Hepatocyte (in vitro differentiated cells): ENCODE measurements at regions not wholly inside any gene's neighbourhood (a gene's known extent, or its start where the extent isn't known, plus 50 kb on each side); places are given as distances from the start of the nearest gene placed in this dataset.
A peak's percentile ranks its signal among the peaks of the same experiment; 100 is the strongest.

ENCODE experiments used
- DNase-seq: peaks from one replicate; pipeline ENCODE4 v3.0.0-alpha.2; 2016; ENCODE audit warnings: low spot score
- H2AFZ ChIP-seq: fragments of 200-600 bp; sonication (generic); 2 replicates; pipeline ENCODE4 v1.6.0; 2016; ENCODE audit warnings: antibody characterized with exemption, mild to moderate bottlenecking
- H3K27ac ChIP-seq: fragments of 200-600 bp; sonication (generic); 2 replicates; pipeline ENCODE4 v1.5.1; 2016; ENCODE audit warnings: mild to moderate bottlenecking
- H3K27me3 ChIP-seq: fragments of 200-600 bp; sonication (generic); 2 replicates; pipeline ENCODE4 v1.6.1; 2016
- H3K36me3 ChIP-seq: fragments of 200-600 bp; sonication (generic); replicated peaks from 2 replicates; pipeline ENCODE4 v1.5.1; 2016; ENCODE audit warnings: low read depth; ENCODE audit not compliant: insufficient read depth
- H3K4me1 ChIP-seq: fragments of 200-600 bp; sonication (generic); 2 replicates; pipeline ENCODE4 v1.5.1; 2016; ENCODE audit warnings: mild to moderate bottlenecking, moderate library complexity; ENCODE audit not compliant: insufficient read depth
- H3K4me2 ChIP-seq: fragments of 200-600 bp; sonication (generic); 2 replicates; pipeline ENCODE4 v1.6.0; 2016
- H3K4me3 ChIP-seq: fragments of 200-600 bp; sonication (generic); 2 replicates; pipeline ENCODE4 v1.5.1; 2016; ENCODE audit warnings: mild to moderate bottlenecking
- H3K79me2 ChIP-seq: fragments of 200-600 bp; sonication (generic); 2 replicates; pipeline ENCODE4 v1.6.0; 2017; ENCODE audit warnings: mild to moderate bottlenecking
- H3K9me2 ChIP-seq: fragments of 200-600 bp; sonication (generic); replicated peaks from 2 replicates; pipeline ENCODE4 v1.6.0; 2017; ENCODE audit warnings: mild to moderate bottlenecking; ENCODE audit not compliant: insufficient read depth
- H3K9me3 ChIP-seq: fragments of 200-600 bp; sonication (generic); 2 replicates; pipeline ENCODE4 v1.5.1; 2016; ENCODE audit warnings: low read depth, mild to moderate bottlenecking
- H4K20me1 ChIP-seq: fragments of 200-600 bp; sonication (generic); 2 replicates; pipeline ENCODE4 v1.6.0; 2016; ENCODE audit warnings: mild to moderate bottlenecking; ENCODE audit not compliant: insufficient read depth, poor library complexity, severe bottlenecking
- EZH2 ChIP-seq: fragments of 200-600 bp; sonication (generic); IDR thresholded peaks from 2 replicates; pipeline ENCODE4 v1.6.1; 2016; ENCODE audit warnings: antibody characterized with exemption, mild to moderate bottlenecking, borderline replicate concordance
- EZH2phosphoT487 ChIP-seq: fragments of 200-600 bp; sonication (generic); IDR thresholded peaks from one replicate; pipeline ENCODE4 v1.6.1; 2018; ENCODE audit warnings: antibody characterized with exemption, mild to moderate bottlenecking, low read depth, moderate library complexity; ENCODE audit not compliant: unreplicated experiment, severe bottlenecking
- WGBS: methylation state at CpG from one replicate; pipeline ENCODE4 v1.1.6; 2016; ENCODE audit warnings: low lambda C conversion rate; ENCODE audit errors: missing lambda C conversion rate; 5-methylcytosine and 5-hydroxymethylcytosine counted together
- TF ChIP-seq, protein P1 (sequence below): fragments of 200-600 bp; sonication (generic); IDR thresholded peaks from 2 replicates; pipeline ENCODE4 v1.5.1; 2016; ENCODE audit warnings: antibody characterized with exemption, mild to moderate bottlenecking; ENCODE audit not compliant: poor library complexity

DNA sequence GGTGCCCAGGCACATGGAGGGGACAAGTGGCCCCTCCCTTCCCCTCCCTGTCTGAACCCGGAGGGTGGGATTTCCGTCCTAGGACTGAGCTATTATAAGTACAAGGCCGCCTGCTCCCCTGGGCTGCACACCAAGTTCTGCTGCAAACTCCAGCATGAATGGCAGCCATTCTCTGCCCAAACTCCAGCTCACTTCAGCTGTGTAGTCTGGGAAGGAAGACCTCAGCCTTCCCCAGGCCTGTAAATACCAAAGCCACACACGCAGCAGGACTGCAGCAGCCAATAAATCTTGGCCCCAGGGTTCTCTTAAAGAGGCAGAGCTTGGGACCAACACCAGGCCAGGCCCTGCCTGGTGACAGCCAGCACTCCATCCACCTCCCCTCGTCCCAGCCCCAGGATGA lies 291.3 kb upstream of the ZMIZ1 start:
- TF ChIP-seq, protein P1, sequence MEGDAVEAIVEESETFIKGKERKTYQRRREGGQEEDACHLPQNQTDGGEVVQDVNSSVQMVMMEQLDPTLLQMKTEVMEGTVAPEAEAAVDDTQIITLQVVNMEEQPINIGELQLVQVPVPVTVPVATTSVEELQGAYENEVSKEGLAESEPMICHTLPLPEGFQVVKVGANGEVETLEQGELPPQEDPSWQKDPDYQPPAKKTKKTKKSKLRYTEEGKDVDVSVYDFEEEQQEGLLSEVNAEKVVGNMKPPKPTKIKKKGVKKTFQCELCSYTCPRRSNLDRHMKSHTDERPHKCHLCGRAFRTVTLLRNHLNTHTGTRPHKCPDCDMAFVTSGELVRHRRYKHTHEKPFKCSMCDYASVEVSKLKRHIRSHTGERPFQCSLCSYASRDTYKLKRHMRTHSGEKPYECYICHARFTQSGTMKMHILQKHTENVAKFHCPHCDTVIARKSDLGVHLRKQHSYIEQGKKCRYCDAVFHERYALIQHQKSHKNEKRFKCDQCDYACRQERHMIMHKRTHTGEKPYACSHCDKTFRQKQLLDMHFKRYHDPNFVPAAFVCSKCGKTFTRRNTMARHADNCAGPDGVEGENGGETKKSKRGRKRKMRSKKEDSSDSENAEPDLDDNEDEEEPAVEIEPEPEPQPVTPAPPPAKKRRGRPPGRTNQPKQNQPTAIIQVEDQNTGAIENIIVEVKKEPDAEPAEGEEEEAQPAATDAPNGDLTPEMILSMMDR: no peak
- TF ChIP-seq EZH2: no peak
- TF ChIP-seq EZH2phosphoT487: no peak
- H2AFZ ChIP-seq: no peak overlapping the region

DNA sequence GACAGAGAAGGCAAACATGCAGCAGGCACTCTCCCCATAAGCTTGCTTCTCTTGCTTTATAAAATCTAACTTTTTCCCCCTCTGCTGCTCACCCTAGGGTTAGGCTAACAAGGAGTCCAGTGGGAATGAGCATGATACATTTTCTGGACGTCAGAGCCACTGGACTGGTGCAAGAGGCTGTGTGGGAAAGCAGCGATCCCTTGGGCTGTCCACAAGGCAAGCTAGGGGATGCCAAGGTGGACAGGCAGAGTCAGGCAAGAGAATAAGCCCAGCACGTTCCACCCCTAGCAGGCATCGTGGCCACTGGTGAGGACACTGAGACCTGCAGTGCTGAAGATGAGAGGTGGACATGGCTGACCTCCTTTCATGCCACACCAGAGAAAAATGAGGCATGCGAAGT lies 290.9 kb upstream of the ZMIZ1 start:
- Histone ChIP-seq H2AFZ (no peak overlapping the region), H3K79me2 (no peaks in the 10 kb centered on the region), H4K20me1 (no peaks in the 10 kb centered on the region), H3K9me2 (no peaks in the 10 kb centered on the region), H3K4me2 (no peak overlapping the region), H3K36me3 (no peaks in the 10 kb centered on the region), H3K27ac (peak overlapping the region; percentile 69), H3K4me1 (peaks cover 33% of the 10 kb centered on the region), H3K4me3 (no peak overlapping the region), H3K27me3 (no peaks in the 10 kb centered on the region), H3K9me3 (no peaks in the 10 kb centered on the region)
- DNase-seq: no peak
- 82% methylated on average over 5 of the region's 5 CpGs for WGBS
- TF ChIP-seq, protein P1: no peak
- no peak for TF ChIP-seq EZH2phosphoT487
- no peak for TF ChIP-seq EZH2

More for the DNA sequence above, 291.3 kb upstream of the ZMIZ1 start:
- Histone ChIP-seq H3K4me2 (no peak overlapping the region), H3K4me3 (no peak overlapping the region), H3K79me2 (no peaks in the 10 kb centered on the region), H4K20me1 (no peaks in the 10 kb centered on the region), H3K36me3 (no peaks in the 10 kb centered on the region), H3K9me2 (no peaks in the 10 kb centered on the region), H3K4me1 (peaks cover 33% of the 10 kb centered on the region), H3K27ac (peak overlapping the region; percentile 69), H3K27me3 (no peaks in the 10 kb centered on the region), H3K9me3 (no peaks in the 10 kb centered on the region)
- DNase-seq: peak; percentile 62
- 20% methylated on average over 5 of the region's 5 CpGs for WGBS

DNA sequence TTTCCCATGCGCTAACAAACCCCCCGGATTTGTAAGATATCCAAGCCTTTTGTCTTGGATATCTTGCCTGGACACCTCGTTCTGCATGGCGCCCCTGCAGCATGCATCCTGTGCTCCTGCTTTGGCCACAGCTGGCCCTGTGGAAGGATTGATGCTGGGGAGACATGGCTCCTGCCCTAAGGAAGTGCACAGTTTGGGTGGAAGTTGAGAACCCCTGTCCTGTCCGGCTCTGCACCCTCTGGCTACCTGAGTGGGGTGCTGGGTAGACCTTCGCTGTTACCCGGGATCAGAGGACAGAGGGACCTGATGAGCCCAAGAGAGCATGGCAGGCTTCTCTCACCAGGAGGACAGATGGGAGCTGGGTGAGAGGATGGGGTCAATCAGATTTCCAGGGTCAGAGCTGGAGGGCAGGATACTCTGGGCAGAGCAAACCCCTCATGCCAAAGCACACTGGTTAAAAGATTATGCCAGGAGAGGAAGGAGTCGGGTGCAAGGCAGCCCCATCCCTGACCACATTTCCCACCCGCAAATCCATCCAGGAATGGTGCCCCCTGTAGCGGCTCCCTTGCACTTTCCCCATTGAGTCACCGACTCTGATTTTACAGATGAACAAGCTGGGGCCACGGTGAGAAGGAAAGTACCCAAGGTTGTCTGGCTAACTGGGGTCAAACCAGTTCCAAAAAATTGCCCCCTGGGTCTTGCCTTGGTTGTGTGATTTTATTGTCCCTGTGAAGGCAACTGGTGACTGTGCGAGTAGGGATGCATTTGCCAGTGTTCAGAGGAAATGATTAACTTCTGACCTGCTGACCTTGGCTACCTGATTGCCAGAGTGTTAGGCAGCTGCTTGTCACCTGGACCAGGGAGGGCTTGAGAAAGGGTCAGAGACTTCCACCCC lies 290.1 kb upstream of the ZMIZ1 start:
- Histone ChIP-seq H3K27me3 (no peaks in the 10 kb centered on the region), H3K9me3 (no peaks in the 10 kb centered on the region), H4K20me1 (no peaks in the 10 kb centered on the region), H3K27ac (no peak overlapping the region), H3K4me3 (no peak overlapping the region), H3K9me2 (no peaks in the 10 kb centered on the region), H3K36me3 (no peaks in the 10 kb centered on the region), H3K4me2 (no peak overlapping the region), H3K4me1 (peaks cover 33% of the 10 kb centered on the region), H3K79me2 (no peaks in the 10 kb centered on the region), H2AFZ (no peak overlapping the region)
- WGBS: 67% methylated on average over 13 of the region's 13 CpGs
- DNase-seq: no peak
- TF ChIP-seq EZH2: no peak
- TF ChIP-seq, protein P1: no peak
- TF ChIP-seq EZH2phosphoT487: no peak
